Ramos (cell line): ENCODE measurements at regions not wholly inside any gene's neighbourhood (a gene's known extent, or its start where the extent isn't known, plus 50 kb on each side); places are given as distances from the start of the nearest gene placed in this dataset.
"Not testable (repeated sequence)": the region's sequence is repeated elsewhere in the genome, so short reads cannot be mapped to it uniquely, and the experiment has no call there.

Experiments used
- in situ Hi-C: fragments of 300-500 bp; cut with MboI; formaldehyde crosslinking; loops from one replicate; pipeline ENCODE4 v1.14.3; 2022; ENCODE audit warnings: low sequenced_read_pairs; ENCODE audit not compliant: unreplicated experiment

GRCh38 chr10:78606766-78607165 lies 462.0 kb upstream of the ZMIZ1 start:
- in situ Hi-C loops: not testable (repeated sequence)

- in situ Hi-C loops: no loop called here
These were observed 458.8 kb upstream of the ZMIZ1 start for GRCh38 chr10:78609976-78610375.

- in situ Hi-C loops: no loop called here
These were observed 455.6 kb upstream of the ZMIZ1 start for GRCh38 chr10:78613132-78613531.

GRCh38 chr10:78614267-78614666 lies 454.5 kb upstream of the ZMIZ1 start:
- in situ Hi-C loops: no loop called here

GRCh38 chr10:78614744-78615143 lies 454.0 kb upstream of the ZMIZ1 start:
- in situ Hi-C loops: no loop called here

GRCh38 chr10:78616125-78616695 lies 452.6 kb upstream of the ZMIZ1 start:
- in situ Hi-C loops: no loop called here

GRCh38 chr10:78617115-78617514 lies 451.7 kb upstream of the ZMIZ1 start:
- in situ Hi-C loops: no loop called here

- in situ Hi-C loops: no loop called here
These were observed 451.1 kb upstream of the ZMIZ1 start for GRCh38 chr10:78617631-78618030.

GRCh38 chr10:78618050-78618449 lies 450.7 kb upstream of the ZMIZ1 start:
- in situ Hi-C loops: no loop called here

GRCh38 chr10:78619115-78619851 lies 449.5 kb upstream of the ZMIZ1 start:
- in situ Hi-C loops: no loop called here

GRCh38 chr10:78619896-78620295 lies 448.9 kb upstream of the ZMIZ1 start:
- in situ Hi-C loops: no loop called here

- in situ Hi-C loops: no loop called here
These were observed 447.6 kb upstream of the ZMIZ1 start for GRCh38 chr10:78620985-78621799.

- in situ Hi-C loops: no loop called here
These were observed 445.1 kb upstream of the ZMIZ1 start for GRCh38 chr10:78623578-78624215.

- in situ Hi-C loops: no loop called here
These were observed 444.0 kb upstream of the ZMIZ1 start for GRCh38 chr10:78624791-78625190.

GRCh38 chr10:78626471-78626870 lies 442.3 kb upstream of the ZMIZ1 start:
- in situ Hi-C loops: no loop called here

- in situ Hi-C loops: no loop called here
These were observed 441.4 kb upstream of the ZMIZ1 start for GRCh38 chr10:78627254-78627795.

GRCh38 chr10:78628976-78629375 lies 439.8 kb upstream of the ZMIZ1 start:
- in situ Hi-C loops: no loop called here

- in situ Hi-C loops: no loop called here
These were observed 439.0 kb upstream of the ZMIZ1 start for GRCh38 chr10:78629773-78630172.

- in situ Hi-C loops: no loop called here
These were observed 437.6 kb upstream of the ZMIZ1 start for GRCh38 chr10:78630944-78631838.
